ENCODE measurements at regions not wholly inside any gene's neighbourhood (a gene's known extent, or its start where the extent isn't known, plus 50 kb on each side); places are given as distances from the start of the nearest gene placed in this dataset.
"Not testable (repeated sequence)": the region's sequence is repeated elsewhere in the genome, so short reads cannot be mapped to it uniquely, and the experiment has no call there.

DNA sequence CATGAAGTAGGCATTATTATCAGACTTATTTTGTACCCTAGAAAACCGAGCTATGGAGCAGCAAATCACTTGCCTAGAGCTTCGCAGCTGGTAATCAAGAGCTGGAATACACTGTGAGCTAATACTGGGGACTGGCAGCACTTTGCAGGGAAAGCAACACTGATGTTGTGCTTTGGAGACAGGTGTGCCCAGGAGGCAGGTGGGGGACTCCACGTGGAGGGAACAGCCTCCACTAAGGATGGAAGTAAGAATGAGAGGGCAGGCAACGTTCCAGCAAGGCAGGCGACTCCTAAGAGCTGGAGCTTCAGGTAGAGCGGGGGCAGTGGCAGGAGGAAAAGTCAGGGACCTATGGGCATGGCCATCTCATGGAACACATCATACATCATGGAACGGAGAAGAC is 300.5 kb upstream of the IGF1R start:
- H3K79me2 ChIP-seq (ENCODE audit: insufficient read depth, low read length) = no peaks in the 10 kb centered on the region
- no peak overlapping the region for H3K4me3 ChIP-seq (ENCODE audit: insufficient read depth, low read length)
- no peak overlapping the region for H2AFZ ChIP-seq (ENCODE audit: low read length)
- no peaks in the 10 kb centered on the region for H3K36me3 ChIP-seq (ENCODE audit: insufficient read depth, low read length)
- H3K4me2 ChIP-seq (ENCODE audit: insufficient read depth, low read length) = no peak overlapping the region
- H4K20me1 ChIP-seq (ENCODE audit: insufficient read depth, low read length) = no peaks in the 10 kb centered on the region
- H3K9me3 ChIP-seq (ENCODE audit: low read depth, low read length) = no peaks in the 10 kb centered on the region
- no peaks in the 10 kb centered on the region for H3K4me1 ChIP-seq (ENCODE audit: insufficient read depth, low read length)
- no peak for TF ChIP-seq CTCF (IDR thresholded peaks at IDR 0.05; ENCODE audit: extremely low read depth, low read depth, low read length)
- no peak for DNase-seq (ENCODE audit: insufficient read length, low spot score, missing footprints)
- H3K27me3 ChIP-seq (ENCODE audit: insufficient read depth, low read length) = no peaks in the 10 kb centered on the region
- no peak overlapping the region for H3K27ac ChIP-seq (ENCODE audit: low read depth, low read length)

- no peak overlapping the region for H3K27ac ChIP-seq (ENCODE audit: low read depth, low read length)
- TF ChIP-seq CTCF (IDR thresholded peaks at IDR 0.05; ENCODE audit: extremely low read depth, low read depth, low read length) = no peak
- H3K27me3 ChIP-seq (ENCODE audit: insufficient read depth, low read length) = no peaks in the 10 kb centered on the region
- no peaks in the 10 kb centered on the region for H3K79me2 ChIP-seq (ENCODE audit: insufficient read depth, low read length)
- no peak overlapping the region for H2AFZ ChIP-seq (ENCODE audit: low read length)
- no peaks in the 10 kb centered on the region for H3K4me1 ChIP-seq (ENCODE audit: insufficient read depth, low read length)
- H3K4me3 ChIP-seq (ENCODE audit: insufficient read depth, low read length) = no peak overlapping the region
- no peak for DNase-seq (ENCODE audit: insufficient read length, low spot score, missing footprints)
- no peaks in the 10 kb centered on the region for H3K36me3 ChIP-seq (ENCODE audit: insufficient read depth, low read length)
- H3K9me3 ChIP-seq (ENCODE audit: low read depth, low read length) = no peaks in the 10 kb centered on the region
- no peaks in the 10 kb centered on the region for H4K20me1 ChIP-seq (ENCODE audit: insufficient read depth, low read length)
- no peak overlapping the region for H3K4me2 ChIP-seq (ENCODE audit: insufficient read depth, low read length)
Measured at GRCh38 chr15:98350276-98350675, 298.1 kb upstream of the IGF1R start.

DNA sequence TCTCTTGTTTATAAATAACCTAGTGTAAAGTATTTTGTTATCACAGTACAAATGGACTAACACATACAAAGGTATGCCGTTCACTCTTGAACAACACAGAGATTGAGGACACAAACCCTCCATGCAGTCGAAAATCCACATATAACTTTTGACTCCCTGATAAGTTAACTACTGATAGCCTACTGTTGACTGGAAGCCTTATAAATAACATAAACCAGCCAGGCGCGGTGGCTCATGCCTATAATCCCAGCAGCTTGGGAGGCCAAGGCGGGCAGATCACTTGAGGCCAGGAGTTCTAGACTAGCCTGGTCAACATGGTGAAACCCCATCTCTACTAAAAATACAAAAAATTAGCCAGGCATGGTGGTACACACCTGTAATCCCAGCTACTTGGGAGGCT is 290.1 kb upstream of the IGF1R start:
- not testable (repeated sequence) for DNase-seq (ENCODE audit: insufficient read length, low spot score, missing footprints); H3K4me1 ChIP-seq (ENCODE audit: insufficient read depth, low read length); H3K4me3 ChIP-seq (ENCODE audit: insufficient read depth, low read length); H3K27me3 ChIP-seq (ENCODE audit: insufficient read depth, low read length); H3K79me2 ChIP-seq (ENCODE audit: insufficient read depth, low read length); H3K36me3 ChIP-seq (ENCODE audit: insufficient read depth, low read length); H2AFZ ChIP-seq (ENCODE audit: low read length); H3K27ac ChIP-seq (ENCODE audit: low read depth, low read length); H4K20me1 ChIP-seq (ENCODE audit: insufficient read depth, low read length); H3K4me2 ChIP-seq (ENCODE audit: insufficient read depth, low read length); H3K9me3 ChIP-seq (ENCODE audit: low read depth, low read length)

GRCh38 chr15:98358971-98359370 is 289.4 kb upstream of the IGF1R start:
- H2AFZ ChIP-seq (ENCODE audit: low read length) = no peak overlapping the region
- H3K27me3 ChIP-seq (ENCODE audit: insufficient read depth, low read length) = no peaks in the 10 kb centered on the region
- H3K36me3 ChIP-seq (ENCODE audit: insufficient read depth, low read length) = no peaks in the 10 kb centered on the region
- H3K4me1 ChIP-seq (ENCODE audit: insufficient read depth, low read length) = no peaks in the 10 kb centered on the region
- H3K4me2 ChIP-seq (ENCODE audit: insufficient read depth, low read length) = no peak overlapping the region
- DNase-seq (ENCODE audit: insufficient read length, low spot score, missing footprints) = no peak
- no peaks in the 10 kb centered on the region for H3K9me3 ChIP-seq (ENCODE audit: low read depth, low read length)
- no peak overlapping the region for H3K27ac ChIP-seq (ENCODE audit: low read depth, low read length)
- H3K4me3 ChIP-seq (ENCODE audit: insufficient read depth, low read length) = no peak overlapping the region
- no peaks in the 10 kb centered on the region for H4K20me1 ChIP-seq (ENCODE audit: insufficient read depth, low read length)
- no peaks in the 10 kb centered on the region for H3K79me2 ChIP-seq (ENCODE audit: insufficient read depth, low read length)
- no peak for TF ChIP-seq CTCF (IDR thresholded peaks at IDR 0.05; ENCODE audit: extremely low read depth, low read depth, low read length)

DNA sequence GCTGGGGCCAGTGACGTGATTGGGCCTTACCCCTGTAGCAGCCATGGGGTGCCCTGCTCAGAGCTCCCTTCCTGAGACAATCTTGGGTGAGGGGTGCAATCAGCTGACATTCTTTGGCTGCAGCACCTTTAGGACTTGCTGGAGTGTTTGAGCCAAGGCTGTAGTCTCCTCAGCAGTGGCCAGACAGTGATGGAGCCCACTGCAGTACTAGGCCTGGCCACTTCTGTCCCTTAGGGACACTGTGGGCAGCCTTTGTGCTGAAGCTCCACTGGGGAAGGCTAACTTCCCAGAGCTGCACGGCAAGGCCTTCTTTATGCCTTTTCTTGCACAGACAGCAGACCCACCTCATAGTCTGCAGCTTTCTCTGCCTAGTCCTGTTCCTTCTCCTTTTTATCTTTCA is 284.9 kb upstream of the IGF1R start:
- H3K9me3 ChIP-seq (ENCODE audit: low read depth, low read length) = no peaks in the 10 kb centered on the region
- no peak overlapping the region for H3K4me3 ChIP-seq (ENCODE audit: insufficient read depth, low read length)
- no peaks in the 10 kb centered on the region for H3K79me2 ChIP-seq (ENCODE audit: insufficient read depth, low read length)
- no peaks in the 10 kb centered on the region for H3K27me3 ChIP-seq (ENCODE audit: insufficient read depth, low read length)
- no peaks in the 10 kb centered on the region for H4K20me1 ChIP-seq (ENCODE audit: insufficient read depth, low read length)
- no peaks in the 10 kb centered on the region for H3K36me3 ChIP-seq (ENCODE audit: insufficient read depth, low read length)
- TF ChIP-seq CTCF (IDR thresholded peaks at IDR 0.05; ENCODE audit: extremely low read depth, low read depth, low read length) = no peak
- no peak overlapping the region for H2AFZ ChIP-seq (ENCODE audit: low read length)
- no peak for DNase-seq (ENCODE audit: insufficient read length, low spot score, missing footprints)
- no peak overlapping the region for H3K27ac ChIP-seq (ENCODE audit: low read depth, low read length)
- no peaks in the 10 kb centered on the region for H3K4me1 ChIP-seq (ENCODE audit: insufficient read depth, low read length)
- no peak overlapping the region for H3K4me2 ChIP-seq (ENCODE audit: insufficient read depth, low read length)

Measured in osteoblast (primary cell).